Esophagus squamous epithelium (tissue), 4 donors: ENCODE measurements at regions not wholly inside any gene's neighbourhood (a gene's known extent, or its start where the extent isn't known, plus 50 kb on each side); places are given as distances from the start of the nearest gene placed in this dataset.

Experiments used
- POLR2A ChIP-seq, 4 donors: fragments of 450-650 bp; IDR thresholded peaks; one replicate each; pipeline ENCODE4 v1.6.1; 2017; ENCODE audit warnings: antibody characterized with exemption in 4 of 4, mild to moderate bottlenecking in 4 of 4, moderate library complexity in 3 of 4
- TF ChIP-seq, protein P1 (sequence below), 6 experiments: fragments of 450-650 bp in 4 of 6; fragments of 200-600 bp in 2 of 6; sonication (generic) in 2 of 6; IDR thresholded peaks; one replicate each; pipeline ENCODE4 v1.5.1; 2016 to 2019; ENCODE audit warnings: antibody characterized with exemption in 6 of 6, mild to moderate bottlenecking in 4 of 6, moderate library complexity in 4 of 6

DNA sequence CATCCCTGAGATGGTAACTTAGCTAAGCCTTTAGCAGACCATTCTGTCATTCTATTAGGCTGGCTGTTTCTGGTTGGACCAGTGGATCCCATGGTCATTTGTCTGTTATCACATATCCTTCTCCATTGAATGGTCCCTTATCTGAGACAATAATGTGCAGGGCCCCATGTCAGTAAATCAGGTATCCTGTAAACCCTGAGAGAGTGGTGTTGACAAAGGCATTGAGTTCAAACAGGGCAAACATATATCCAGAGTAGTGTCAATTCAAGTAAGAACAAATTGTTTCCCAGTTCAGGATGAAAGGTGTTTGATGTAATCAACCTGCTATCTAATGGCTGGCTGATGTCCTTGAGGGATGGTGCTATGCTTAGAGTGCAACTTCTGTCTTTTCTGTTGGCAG is 126.2 kb downstream of the LINC00237 start:
- TF ChIP-seq POLR2A (IDR thresholded peaks at IDR 0.05), result no peak
- TF ChIP-seq, protein P1, sequence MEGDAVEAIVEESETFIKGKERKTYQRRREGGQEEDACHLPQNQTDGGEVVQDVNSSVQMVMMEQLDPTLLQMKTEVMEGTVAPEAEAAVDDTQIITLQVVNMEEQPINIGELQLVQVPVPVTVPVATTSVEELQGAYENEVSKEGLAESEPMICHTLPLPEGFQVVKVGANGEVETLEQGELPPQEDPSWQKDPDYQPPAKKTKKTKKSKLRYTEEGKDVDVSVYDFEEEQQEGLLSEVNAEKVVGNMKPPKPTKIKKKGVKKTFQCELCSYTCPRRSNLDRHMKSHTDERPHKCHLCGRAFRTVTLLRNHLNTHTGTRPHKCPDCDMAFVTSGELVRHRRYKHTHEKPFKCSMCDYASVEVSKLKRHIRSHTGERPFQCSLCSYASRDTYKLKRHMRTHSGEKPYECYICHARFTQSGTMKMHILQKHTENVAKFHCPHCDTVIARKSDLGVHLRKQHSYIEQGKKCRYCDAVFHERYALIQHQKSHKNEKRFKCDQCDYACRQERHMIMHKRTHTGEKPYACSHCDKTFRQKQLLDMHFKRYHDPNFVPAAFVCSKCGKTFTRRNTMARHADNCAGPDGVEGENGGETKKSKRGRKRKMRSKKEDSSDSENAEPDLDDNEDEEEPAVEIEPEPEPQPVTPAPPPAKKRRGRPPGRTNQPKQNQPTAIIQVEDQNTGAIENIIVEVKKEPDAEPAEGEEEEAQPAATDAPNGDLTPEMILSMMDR (IDR thresholded peaks at IDR 0.05), result no peak
